ENCODE measurements at regions not wholly inside any gene's neighbourhood (a gene's known extent, or its start where the extent isn't known, plus 50 kb on each side); places are given as distances from the start of the nearest gene placed in this dataset.

DNA sequence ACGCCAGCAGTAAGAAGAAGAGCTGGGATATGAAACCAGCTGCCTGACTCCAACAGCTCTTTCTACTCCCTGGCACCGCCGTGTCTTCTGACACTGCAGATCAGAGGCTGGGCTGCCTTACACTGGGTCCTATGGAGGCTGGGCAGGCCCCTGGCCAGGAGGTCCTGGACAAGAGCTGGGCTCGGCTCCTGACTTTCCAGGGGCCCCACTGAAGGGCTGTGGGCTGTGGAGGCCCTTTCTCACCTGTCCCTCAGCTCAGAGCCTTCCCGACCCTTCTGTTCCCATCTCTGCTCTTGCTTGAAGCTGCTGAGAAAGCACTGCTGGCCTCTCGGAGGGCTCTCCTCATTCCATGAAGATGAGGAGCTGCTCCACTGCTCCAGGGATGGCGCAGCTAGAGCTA lies 85.9 kb upstream of the UNC5B start:
- Histone ChIP-seq H3K4me1 (replicated peaks) (no peaks in the 10 kb centered on the region), H3K27me3 (replicated peaks) (peaks cover 19% of the 10 kb centered on the region), H3K4me3 (no peak overlapping the region)

GRCh38 chr10:71127104-71127503 lies 85.3 kb upstream of the UNC5B start:
- Histone ChIP-seq H3K27me3 (replicated peaks) (peaks cover 16% of the 10 kb centered on the region), H3K4me3 (no peak overlapping the region), H3K27ac (no peak overlapping the region), H3K4me1 (replicated peaks) (no peaks in the 10 kb centered on the region), H3K9me3 (replicated peaks) (no peaks in the 10 kb centered on the region), H3K36me3 (no peaks in the 10 kb centered on the region)
- DNase-seq (ENCODE audit: low read depth in 1 of 2, low spot score in 2 of 2) = no peak

More for the DNA sequence above, 85.9 kb upstream of the UNC5B start:
- no peaks in the 10 kb centered on the region for H3K9me3 ChIP-seq (replicated peaks)
- H3K27ac ChIP-seq = no peak overlapping the region
- no peak for DNase-seq (ENCODE audit: low read depth in 1 of 2, low spot score in 2 of 2)
- H3K36me3 ChIP-seq = no peaks in the 10 kb centered on the region

GRCh38 chr10:71127773-71128172 lies 84.6 kb upstream of the UNC5B start:
- Histone ChIP-seq H3K9me3 (replicated peaks) (no peaks in the 10 kb centered on the region), H3K27me3 (replicated peaks) (peaks cover 9% of the 10 kb centered on the region), H3K4me3 (no peak overlapping the region), H3K27ac (no peak overlapping the region), H3K4me1 (replicated peaks) (no peaks in the 10 kb centered on the region), H3K36me3 (no peaks in the 10 kb centered on the region)
- DNase-seq (ENCODE audit: low read depth in 1 of 2, low spot score in 2 of 2) = no peak

GRCh38 chr10:71128311-71128980 lies 83.9 kb upstream of the UNC5B start:
- H3K4me3 ChIP-seq = no peak overlapping the region
- no peak overlapping the region for H3K27ac ChIP-seq
- no peak for DNase-seq (ENCODE audit: low read depth in 1 of 2, low spot score in 2 of 2)
- no peaks in the 10 kb centered on the region for H3K4me1 ChIP-seq (replicated peaks)
- H3K9me3 ChIP-seq (replicated peaks) = no peaks in the 10 kb centered on the region
- H3K27me3 ChIP-seq (replicated peaks) = peaks cover 9% of the 10 kb centered on the region
- H3K36me3 ChIP-seq = no peaks in the 10 kb centered on the region

GRCh38 chr10:71131096-71131495 lies 81.3 kb upstream of the UNC5B start:
- DNase-seq (ENCODE audit: low read depth in 1 of 2, low spot score in 2 of 2) = no peak

GRCh38 chr10:71131508-71132088 lies 80.8 kb upstream of the UNC5B start:
- DNase-seq (ENCODE audit: low read depth in 1 of 2, low spot score in 2 of 2) = no peak
- Histone ChIP-seq H3K27me3 (replicated peaks) (peaks cover 9% of the 10 kb centered on the region), H3K9me3 (replicated peaks) (no peaks in the 10 kb centered on the region)

More at GRCh38 chr10:71131096-71131495, 81.3 kb upstream of the UNC5B start:
- Histone ChIP-seq H3K36me3 (no peaks in the 10 kb centered on the region), H3K27me3 (replicated peaks) (peaks cover 9% of the 10 kb centered on the region), H3K4me1 (replicated peaks) (no peaks in the 10 kb centered on the region), H3K4me3 (no peak overlapping the region), H3K9me3 (replicated peaks) (no peaks in the 10 kb centered on the region), H3K27ac (no peak overlapping the region)

DNA sequence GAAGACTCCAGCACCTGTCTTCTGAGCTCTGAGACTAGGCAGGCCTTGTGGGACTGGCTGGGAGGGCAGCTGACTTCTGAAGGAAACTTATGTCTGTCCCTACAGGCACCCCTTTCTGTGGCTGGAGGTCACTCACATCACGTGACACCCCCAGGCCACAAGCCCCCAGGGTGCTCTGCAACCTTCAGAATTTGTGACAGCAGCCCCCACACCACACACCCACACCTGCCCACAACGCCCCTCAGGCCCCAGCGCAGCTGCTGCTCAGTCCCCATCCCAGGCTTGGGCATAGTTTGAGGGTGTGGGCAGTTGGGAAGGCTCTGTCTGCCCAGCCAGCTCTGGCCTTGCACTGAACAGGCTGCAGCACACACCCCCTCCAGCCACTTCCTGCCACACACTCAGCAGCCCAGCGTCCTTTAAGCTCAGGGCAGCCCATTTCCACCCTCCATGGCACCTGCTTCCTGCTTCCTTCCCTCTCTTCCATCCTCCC lies 80.0 kb upstream of the UNC5B start:
- no peaks in the 10 kb centered on the region for H3K4me1 ChIP-seq (replicated peaks)
- DNase-seq (ENCODE audit: low read depth in 1 of 2, low spot score in 2 of 2) = no peak
- H3K27me3 ChIP-seq (replicated peaks) = peaks cover 11% of the 10 kb centered on the region
- no peak overlapping the region for H3K27ac ChIP-seq
- no peaks in the 10 kb centered on the region for H3K36me3 ChIP-seq
- no peaks in the 10 kb centered on the region for H3K9me3 ChIP-seq (replicated peaks)
- H3K4me3 ChIP-seq = no peak overlapping the region

More at GRCh38 chr10:71131508-71132088, 80.8 kb upstream of the UNC5B start:
- no peak overlapping the region for H3K27ac ChIP-seq
- no peaks in the 10 kb centered on the region for H3K36me3 ChIP-seq
- H3K4me3 ChIP-seq = no peak overlapping the region
- no peaks in the 10 kb centered on the region for H3K4me1 ChIP-seq (replicated peaks)

DNA sequence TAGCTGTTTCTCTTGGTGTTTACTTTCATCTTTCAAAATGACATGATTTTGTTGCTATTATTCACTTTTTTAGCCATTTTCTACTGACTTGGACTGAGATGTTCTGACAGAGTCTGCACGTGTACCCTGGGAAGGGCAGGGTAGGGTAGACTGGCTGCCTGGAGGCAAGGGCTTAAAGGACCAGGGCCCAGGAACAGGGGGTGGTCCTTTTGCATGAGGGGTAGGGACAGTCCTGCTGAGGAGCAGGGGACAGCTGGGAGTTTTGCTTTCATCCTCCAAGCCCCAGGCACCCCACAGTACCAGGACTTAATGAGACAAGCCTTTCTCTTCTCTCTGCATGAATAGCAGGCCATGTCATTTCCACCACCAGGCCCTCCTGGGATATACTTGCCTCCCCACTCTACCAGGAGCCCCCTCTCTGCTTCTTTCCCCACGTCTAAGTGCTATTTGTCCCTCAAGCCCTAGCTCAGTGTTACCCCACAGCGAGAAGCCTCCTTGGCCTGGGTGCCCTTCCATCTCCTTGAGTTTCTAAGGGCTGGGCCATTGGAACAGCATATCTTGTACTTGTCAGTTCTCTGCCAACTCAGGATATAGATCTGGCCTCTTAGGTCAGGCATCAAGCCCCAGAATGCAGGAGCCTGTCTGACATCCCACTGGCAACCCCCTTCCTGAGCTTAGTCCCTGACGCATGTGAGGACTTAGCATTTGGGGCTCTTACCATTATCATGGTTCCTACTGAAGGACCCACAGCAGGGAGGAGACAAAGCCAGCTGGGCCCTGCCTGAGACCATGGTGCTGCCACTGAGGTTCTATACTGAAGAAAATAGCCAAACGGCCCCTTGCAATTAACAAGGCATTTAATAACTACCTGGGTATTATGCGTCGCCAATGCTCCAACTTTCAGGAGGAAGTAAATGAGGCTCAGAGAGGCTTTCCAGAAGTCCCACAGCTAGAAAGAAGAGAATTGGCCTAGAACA lies 78.4 kb upstream of the UNC5B start:
- Histone ChIP-seq H3K9me3 (replicated peaks) (no peaks in the 10 kb centered on the region), H3K36me3 (no peaks in the 10 kb centered on the region), H3K4me1 (replicated peaks) (no peaks in the 10 kb centered on the region), H3K27me3 (replicated peaks) (peaks cover 13% of the 10 kb centered on the region), H3K27ac (no peak overlapping the region), H3K4me3 (no peak overlapping the region)
- no peak for DNase-seq (ENCODE audit: low read depth in 1 of 2, low spot score in 2 of 2)

GRCh38 chr10:71134732-71135211 lies 77.6 kb upstream of the UNC5B start:
- no peaks in the 10 kb centered on the region for H3K4me1 ChIP-seq (replicated peaks)
- DNase-seq (ENCODE audit: low read depth in 1 of 2, low spot score in 2 of 2) = no peak

GRCh38 chr10:71135236-71135635 lies 77.1 kb upstream of the UNC5B start:
- Histone ChIP-seq H3K4me3 (no peak overlapping the region), H3K27ac (no peak overlapping the region), H3K27me3 (replicated peaks) (peaks cover 10% of the 10 kb centered on the region), H3K36me3 (no peaks in the 10 kb centered on the region), H3K9me3 (replicated peaks) (no peaks in the 10 kb centered on the region), H3K4me1 (replicated peaks) (no peaks in the 10 kb centered on the region)
- DNase-seq (ENCODE audit: low read depth in 1 of 2, low spot score in 2 of 2) = no peak

More at GRCh38 chr10:71134732-71135211, 77.6 kb upstream of the UNC5B start:
- no peak overlapping the region for H3K27ac ChIP-seq
- H3K4me3 ChIP-seq = no peak overlapping the region
- no peaks in the 10 kb centered on the region for H3K36me3 ChIP-seq
- H3K9me3 ChIP-seq (replicated peaks) = no peaks in the 10 kb centered on the region
- H3K27me3 ChIP-seq (replicated peaks) = peaks cover 13% of the 10 kb centered on the region

- H3K4me3 ChIP-seq = no peak overlapping the region
- no peaks in the 10 kb centered on the region for H3K4me1 ChIP-seq (replicated peaks)
- H3K27me3 ChIP-seq (replicated peaks) = 0 out of 2 replicates have a peak, but pooled peaks cover 7% of the 10 kb centered on the region
These were observed 76.2 kb upstream of the UNC5B start for GRCh38 chr10:71136036-71136721.

DNA sequence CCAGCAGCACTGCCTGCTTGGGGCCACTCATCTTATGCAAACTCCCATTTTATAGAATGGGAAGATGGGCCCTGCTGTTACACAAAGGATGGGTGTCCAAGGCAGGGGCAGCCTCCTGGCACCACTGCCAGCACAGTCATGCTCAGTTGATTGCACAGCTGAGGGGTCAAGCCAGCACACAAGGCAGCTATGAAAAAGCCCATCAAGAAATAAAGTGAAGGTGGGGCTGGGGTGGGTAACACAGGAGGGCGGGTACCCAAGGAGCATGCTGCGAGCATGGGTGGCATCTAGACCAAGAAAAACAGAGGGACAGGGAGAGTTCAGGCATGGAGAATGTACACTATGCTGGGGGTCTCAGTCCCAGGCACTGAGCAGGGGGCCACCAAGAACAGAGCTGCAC lies 74.7 kb upstream of the UNC5B start:
- Histone ChIP-seq H3K4me3 (no peak overlapping the region), H3K27ac (no peak overlapping the region), H3K4me1 (replicated peaks) (no peaks in the 10 kb centered on the region), H3K27me3 (replicated peaks) (0 out of 2 replicates have a peak, but pooled peaks cover 7% of the 10 kb centered on the region), H3K9me3 (replicated peaks) (no peaks in the 10 kb centered on the region), H3K36me3 (no peaks in the 10 kb centered on the region)
- DNase-seq (ENCODE audit: low read depth in 1 of 2, low spot score in 2 of 2) = no peak

More at GRCh38 chr10:71136036-71136721, 76.2 kb upstream of the UNC5B start:
- Histone ChIP-seq H3K9me3 (replicated peaks) (no peaks in the 10 kb centered on the region), H3K27ac (no peak overlapping the region), H3K36me3 (no peaks in the 10 kb centered on the region)
- no peak for DNase-seq (ENCODE audit: low read depth in 1 of 2, low spot score in 2 of 2)

DNA sequence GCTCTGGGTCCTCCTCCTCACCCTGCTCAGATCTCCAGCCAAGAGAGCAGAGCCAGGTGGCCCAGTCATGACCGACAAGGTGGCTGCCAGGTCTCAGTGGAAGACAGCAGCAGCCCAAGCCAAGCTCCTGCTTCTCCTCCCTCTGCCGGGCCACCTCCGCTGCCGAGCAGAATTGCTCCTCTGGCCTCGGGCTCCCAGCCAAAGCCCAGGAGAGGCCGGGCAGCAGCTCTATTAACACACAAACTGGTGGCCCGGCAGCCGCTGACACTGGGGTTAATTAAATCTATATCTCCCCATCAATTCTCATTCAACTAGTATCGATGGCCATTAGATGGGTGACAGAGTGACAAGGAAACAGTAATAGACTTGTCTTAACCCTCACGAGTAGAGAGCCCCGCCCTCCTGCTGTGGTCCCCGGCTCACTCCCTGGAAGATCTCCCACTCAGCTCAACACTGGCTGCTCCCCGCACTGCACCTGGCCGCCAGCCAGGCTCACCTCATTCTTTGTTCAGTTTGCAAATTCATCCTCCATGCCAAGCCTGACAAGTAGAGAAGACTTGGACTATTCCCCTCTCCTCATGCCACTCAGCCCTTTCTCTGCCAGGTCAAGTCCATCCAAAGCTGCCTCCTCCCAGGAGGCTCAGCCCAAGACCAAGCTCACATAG lies 74.1 kb upstream of the UNC5B start:
- H3K36me3 ChIP-seq = no peaks in the 10 kb centered on the region
- no peak overlapping the region for H3K27ac ChIP-seq
- H3K4me1 ChIP-seq (replicated peaks) = no peaks in the 10 kb centered on the region
- H3K9me3 ChIP-seq (replicated peaks) = no peaks in the 10 kb centered on the region
- no peak for DNase-seq (ENCODE audit: low read depth in 1 of 2, low spot score in 2 of 2)
- no peak overlapping the region for H3K4me3 ChIP-seq
- H3K27me3 ChIP-seq (replicated peaks) = 0 out of 2 replicates have a peak, but pooled peaks cover 7% of the 10 kb centered on the region

Measured in SJSA1 (cell line).